Neural progenitor cell (in vitro differentiated cells): ENCODE measurements at regions not wholly inside any gene's neighbourhood (a gene's known extent, or its start where the extent isn't known, plus 50 kb on each side); places are given as distances from the start of the nearest gene placed in this dataset.

Source experiments
- DNase-seq: peaks from one replicate; pipeline ENCODE4 v3.0.0-alpha.2; 2016; ENCODE audit warnings: low spot score
- H2AFZ ChIP-seq: fragments of 200-600 bp; sonication (generic); replicated peaks from 2 replicates; pipeline ENCODE4 v1.6.1; 2016; ENCODE audit warnings: antibody characterized with exemption
- H3F3A ChIP-seq: fragments of 200-600 bp; sonication (generic); 2 replicates; pipeline ENCODE4 v1.6.1; 2016; ENCODE audit warnings: antibody characterized with exemption, low read depth
- H3K27ac ChIP-seq: fragments of 200-600 bp; sonication (generic); 2 replicates; pipeline ENCODE4 v1.5.1; 2016; ENCODE audit warnings: mild to moderate bottlenecking
- H3K27me3 ChIP-seq: fragments of 200-600 bp; sonication (generic); 2 replicates; pipeline ENCODE4 v1.6.1; 2016; ENCODE audit warnings: mild to moderate bottlenecking, moderate library complexity
- H3K36me3 ChIP-seq: fragments of 200-600 bp; sonication (generic); 2 replicates; pipeline ENCODE4 v1.5.1; 2016
- H3K4me1 ChIP-seq: fragments of 200-600 bp; sonication (generic); 2 replicates; pipeline ENCODE4 v1.6.1; 2016; ENCODE audit warnings: mixed run types
- H3K4me2 ChIP-seq: fragments of 200-600 bp; sonication (generic); 2 replicates; pipeline ENCODE4 v1.6.1; 2016
- H3K4me3 ChIP-seq: fragments of 200-600 bp; sonication (generic); 2 replicates; pipeline ENCODE4 v1.5.1; 2016
- H3K79me2 ChIP-seq: fragments of 200-600 bp; sonication (generic); 2 replicates; pipeline ENCODE4 v1.6.1; 2016; ENCODE audit warnings: low read depth
- H3K9ac ChIP-seq: fragments of 200-600 bp; sonication (generic); 2 replicates; pipeline ENCODE4 v1.6.1; 2016
- H3K9me3 ChIP-seq: fragments of 200-600 bp; sonication (generic); 2 replicates; pipeline ENCODE4 v1.5.1; 2016; ENCODE audit warnings: low read depth
- H4K20me1 ChIP-seq: fragments of 200-600 bp; sonication (generic); 2 replicates; pipeline ENCODE4 v1.6.1; 2016; ENCODE audit warnings: low read depth
- H3K27ac Mint-ChIP-seq: 3 replicates; pipeline ENCODE4 v1.8.0; 2021; ENCODE audit warnings: mixed read lengths
- H3K27me3 Mint-ChIP-seq: 2 replicates; pipeline ENCODE4 v1.8.0; 2022; ENCODE audit warnings: low read depth, mild to moderate bottlenecking, inconsistent platforms, moderate library complexity, mixed read lengths; ENCODE audit not compliant: insufficient read depth
- H3K36me3 Mint-ChIP-seq: 3 replicates; pipeline ENCODE4 v1.8.0; 2021; ENCODE audit warnings: mixed read lengths
- H3K4me1 Mint-ChIP-seq: 3 replicates; pipeline ENCODE4 v1.8.0; 2021; ENCODE audit warnings: mixed read lengths
- H3K4me3 Mint-ChIP-seq: 3 replicates; pipeline ENCODE4 v1.8.0; 2021; ENCODE audit warnings: mild to moderate bottlenecking, moderate library complexity, mixed read lengths
- H3K9me3 Mint-ChIP-seq: 3 replicates; pipeline ENCODE4 v1.8.0; 2020; ENCODE audit warnings: mixed read lengths
- CTCF ChIP-seq: fragments of 200-600 bp; sonication (generic); IDR thresholded peaks from 2 replicates; pipeline ENCODE4 v1.5.1; 2017; ENCODE audit warnings: antibody characterized with exemption, mild to moderate bottlenecking
- EZH2 ChIP-seq: fragments of 200-600 bp; sonication (generic); IDR thresholded peaks from 2 replicates; pipeline ENCODE4 v1.6.1; 2017; ENCODE audit warnings: antibody characterized with exemption, mild to moderate bottlenecking, moderate library complexity
- EZH2phosphoT487 ChIP-seq: fragments of 200-600 bp; sonication (generic); IDR thresholded peaks from 2 replicates; pipeline ENCODE4 v1.6.1; 2017; ENCODE audit warnings: antibody characterized with exemption

GRCh38 chr18:24764766-24765165 lies 304.3 kb downstream of the HRH4 start:
- H3K9me3 Mint-ChIP-seq, result peaks cover 14% of the 10 kb centered on the region
- no peaks in the 10 kb centered on the region for H3K4me1 Mint-ChIP-seq
- no peaks in the 10 kb centered on the region for H3K36me3 Mint-ChIP-seq

GRCh38 chr18:24766376-24766775 lies 305.9 kb downstream of the HRH4 start:
- no peaks in the 10 kb centered on the region for H4K20me1 ChIP-seq
- H3K4me2 ChIP-seq, result no peak overlapping the region
- no peaks in the 10 kb centered on the region for H3K4me1 Mint-ChIP-seq
- H3K36me3 ChIP-seq, result no peaks in the 10 kb centered on the region
- no peak overlapping the region for H3K27ac Mint-ChIP-seq
- no peaks in the 10 kb centered on the region for H3K9me3 ChIP-seq
- H3K27me3 ChIP-seq, result no peaks in the 10 kb centered on the region
- H3F3A ChIP-seq, result no peaks in the 10 kb centered on the region
- peaks cover 2% of the 10 kb centered on the region for H3K27me3 Mint-ChIP-seq
- H3K4me3 Mint-ChIP-seq, result no peak overlapping the region
- H3K36me3 Mint-ChIP-seq, result no peaks in the 10 kb centered on the region
- no peaks in the 10 kb centered on the region for H3K79me2 ChIP-seq
- H2AFZ ChIP-seq, result no peak overlapping the region
- H3K4me3 ChIP-seq, result no peak overlapping the region
- no peak overlapping the region for H3K9ac ChIP-seq
- TF ChIP-seq CTCF (no peak), EZH2 (no peak), EZH2phosphoT487 (no peak)
- no peak overlapping the region for H3K27ac ChIP-seq
- DNase-seq, result no peak
- no peaks in the 10 kb centered on the region for H3K4me1 ChIP-seq
- peaks cover 7% of the 10 kb centered on the region for H3K9me3 Mint-ChIP-seq

More at GRCh38 chr18:24764766-24765165, 304.3 kb downstream of the HRH4 start:
- no peaks in the 10 kb centered on the region for H3K79me2 ChIP-seq
- TF ChIP-seq EZH2phosphoT487 (no peak), EZH2 (no peak), CTCF (no peak)
- H3K9ac ChIP-seq, result no peak overlapping the region
- no peaks in the 10 kb centered on the region for H3F3A ChIP-seq
- no peak overlapping the region for H3K4me2 ChIP-seq
- H3K4me1 ChIP-seq, result no peaks in the 10 kb centered on the region
- H3K36me3 ChIP-seq, result no peaks in the 10 kb centered on the region
- H3K4me3 ChIP-seq, result no peak overlapping the region
- no peak overlapping the region for H3K27ac Mint-ChIP-seq
- no peaks in the 10 kb centered on the region for H3K27me3 ChIP-seq
- H3K27me3 Mint-ChIP-seq, result peaks cover 2% of the 10 kb centered on the region
- DNase-seq, result no peak
- no peak overlapping the region for H3K27ac ChIP-seq
- no peaks in the 10 kb centered on the region for H4K20me1 ChIP-seq
- H3K4me3 Mint-ChIP-seq, result no peak overlapping the region
- no peak overlapping the region for H2AFZ ChIP-seq
- no peaks in the 10 kb centered on the region for H3K9me3 ChIP-seq

- no peaks in the 10 kb centered on the region for H3K4me1 ChIP-seq
- no peak overlapping the region for H2AFZ ChIP-seq
- TF ChIP-seq CTCF, result no peak
- no peak for TF ChIP-seq EZH2
- TF ChIP-seq EZH2phosphoT487, result no peak
- H3K36me3 ChIP-seq, result no peaks in the 10 kb centered on the region
- Mint-ChIP-seq H3K27ac (no peak overlapping the region), H3K4me1 (no peaks in the 10 kb centered on the region), H3K36me3 (no peaks in the 10 kb centered on the region), H3K9me3 (peaks cover 3% of the 10 kb centered on the region), H3K4me3 (no peak overlapping the region), H3K27me3 (peaks cover 5% of the 10 kb centered on the region)
- H3K27ac ChIP-seq, result no peak overlapping the region
- no peak overlapping the region for H3K9ac ChIP-seq
- H3F3A ChIP-seq, result no peaks in the 10 kb centered on the region
- H3K4me3 ChIP-seq, result no peak overlapping the region
- no peaks in the 10 kb centered on the region for H3K9me3 ChIP-seq
- no peak for DNase-seq
- no peaks in the 10 kb centered on the region for H3K79me2 ChIP-seq
- no peaks in the 10 kb centered on the region for H4K20me1 ChIP-seq
- no peaks in the 10 kb centered on the region for H3K27me3 ChIP-seq
- no peak overlapping the region for H3K4me2 ChIP-seq
These were observed 310.0 kb downstream of the HRH4 start for GRCh38 chr18:24770311-24771024.
